ENCODE measurements at regions not wholly inside any gene's neighbourhood (a gene's known extent, or its start where the extent isn't known, plus 50 kb on each side); places are given as distances from the start of the nearest gene placed in this dataset.

GRCh38 chr4:19655666-19656065, 596.0 kb upstream of the SLIT2 start:
- TF ChIP-seq, protein P1, sequence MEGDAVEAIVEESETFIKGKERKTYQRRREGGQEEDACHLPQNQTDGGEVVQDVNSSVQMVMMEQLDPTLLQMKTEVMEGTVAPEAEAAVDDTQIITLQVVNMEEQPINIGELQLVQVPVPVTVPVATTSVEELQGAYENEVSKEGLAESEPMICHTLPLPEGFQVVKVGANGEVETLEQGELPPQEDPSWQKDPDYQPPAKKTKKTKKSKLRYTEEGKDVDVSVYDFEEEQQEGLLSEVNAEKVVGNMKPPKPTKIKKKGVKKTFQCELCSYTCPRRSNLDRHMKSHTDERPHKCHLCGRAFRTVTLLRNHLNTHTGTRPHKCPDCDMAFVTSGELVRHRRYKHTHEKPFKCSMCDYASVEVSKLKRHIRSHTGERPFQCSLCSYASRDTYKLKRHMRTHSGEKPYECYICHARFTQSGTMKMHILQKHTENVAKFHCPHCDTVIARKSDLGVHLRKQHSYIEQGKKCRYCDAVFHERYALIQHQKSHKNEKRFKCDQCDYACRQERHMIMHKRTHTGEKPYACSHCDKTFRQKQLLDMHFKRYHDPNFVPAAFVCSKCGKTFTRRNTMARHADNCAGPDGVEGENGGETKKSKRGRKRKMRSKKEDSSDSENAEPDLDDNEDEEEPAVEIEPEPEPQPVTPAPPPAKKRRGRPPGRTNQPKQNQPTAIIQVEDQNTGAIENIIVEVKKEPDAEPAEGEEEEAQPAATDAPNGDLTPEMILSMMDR (conservative IDR thresholded peaks at IDR 0.05 in 1 of 2, IDR thresholded peaks at IDR 0.05 in 1 of 2; ENCODE audit: extremely low read depth in 1 of 2, insufficient read depth in 1 of 2, low read depth in 1 of 2, low read length in 2 of 2): no peak
- TF ChIP-seq EZH2 (IDR thresholded peaks at IDR 0.05; ENCODE audit: borderline replicate concordance, low read length): no peak
